ENCODE measurements at regions not wholly inside any gene's neighbourhood (a gene's known extent, or its start where the extent isn't known, plus 50 kb on each side); places are given as distances from the start of the nearest gene placed in this dataset.

DNA sequence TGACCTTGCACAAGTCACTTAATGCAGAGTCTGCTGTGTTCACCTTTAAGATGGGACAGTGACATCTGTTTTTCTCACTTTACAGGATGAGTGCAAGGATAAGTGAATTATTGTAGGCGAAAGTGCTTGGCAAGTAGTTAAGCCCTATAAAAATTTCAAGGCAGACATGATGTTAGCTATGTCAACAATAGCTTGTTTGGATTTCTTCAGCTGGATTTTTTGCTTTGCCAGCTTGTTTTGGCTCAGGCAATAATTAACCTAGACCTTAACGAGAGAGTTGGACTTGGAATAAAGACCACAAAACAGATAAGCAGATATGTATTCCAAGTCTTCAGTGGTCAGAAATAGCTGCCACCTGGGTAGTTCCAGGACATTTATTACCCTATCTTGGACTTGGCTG, 255.2 kb downstream of the ARL4A start:
- TF ChIP-seq ESRRA (IDR thresholded peaks at IDR 0.05; ENCODE audit: low read length): no peak
- no peak for TF ChIP-seq TBL1XR1 (IDR thresholded peaks at IDR 0.05; ENCODE audit: low read depth, low read length)

Data from GM12878 (cell line).